Putamen (tissue), 1 donor: ENCODE measurements at regions not wholly inside any gene's neighbourhood (a gene's known extent, or its start where the extent isn't known, plus 50 kb on each side); places are given as distances from the start of the nearest gene placed in this dataset.

Experiments
- DNase-seq: peaks from one replicate; pipeline ENCODE4 v3.0.0-alpha.2; 2016; ENCODE audit warnings: low spot score

GRCh38 chr2:67871686-67872412 lies 191.0 kb downstream of the C1D start:
- peak; percentile 14 for DNase-seq

GRCh38 chr2:67872481-67872880 lies 190.3 kb downstream of the C1D start:
- DNase-seq = no peak

DNA sequence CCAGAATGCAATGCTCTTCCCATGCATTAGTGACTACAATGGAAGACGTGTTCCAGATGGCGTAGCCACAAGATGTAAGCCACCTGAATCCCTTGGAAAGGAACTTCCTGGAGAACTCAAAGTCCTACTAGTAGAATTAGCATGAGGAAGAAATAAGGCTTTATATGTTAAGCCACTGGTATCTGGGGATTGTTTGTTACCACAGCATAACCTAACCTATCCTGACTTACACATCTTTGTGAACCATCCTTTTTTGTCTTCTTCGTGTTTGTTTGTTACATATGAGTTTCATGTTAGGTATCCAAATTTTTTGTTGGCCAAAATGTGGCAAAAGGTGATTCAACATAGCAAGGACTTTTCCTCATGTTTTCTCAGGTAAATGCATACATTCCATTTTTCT lies 188.9 kb downstream of the C1D start:
- no peak for DNase-seq

GRCh38 chr2:67876176-67876575 lies 186.6 kb downstream of the C1D start:
- no peak for DNase-seq

- DNase-seq = peak; percentile 7
Measured at GRCh38 chr2:67877301-67877700, 185.5 kb downstream of the C1D start.

- no peak for DNase-seq
Measured at GRCh38 chr2:67878743-67879142, 184.1 kb downstream of the C1D start.

DNA sequence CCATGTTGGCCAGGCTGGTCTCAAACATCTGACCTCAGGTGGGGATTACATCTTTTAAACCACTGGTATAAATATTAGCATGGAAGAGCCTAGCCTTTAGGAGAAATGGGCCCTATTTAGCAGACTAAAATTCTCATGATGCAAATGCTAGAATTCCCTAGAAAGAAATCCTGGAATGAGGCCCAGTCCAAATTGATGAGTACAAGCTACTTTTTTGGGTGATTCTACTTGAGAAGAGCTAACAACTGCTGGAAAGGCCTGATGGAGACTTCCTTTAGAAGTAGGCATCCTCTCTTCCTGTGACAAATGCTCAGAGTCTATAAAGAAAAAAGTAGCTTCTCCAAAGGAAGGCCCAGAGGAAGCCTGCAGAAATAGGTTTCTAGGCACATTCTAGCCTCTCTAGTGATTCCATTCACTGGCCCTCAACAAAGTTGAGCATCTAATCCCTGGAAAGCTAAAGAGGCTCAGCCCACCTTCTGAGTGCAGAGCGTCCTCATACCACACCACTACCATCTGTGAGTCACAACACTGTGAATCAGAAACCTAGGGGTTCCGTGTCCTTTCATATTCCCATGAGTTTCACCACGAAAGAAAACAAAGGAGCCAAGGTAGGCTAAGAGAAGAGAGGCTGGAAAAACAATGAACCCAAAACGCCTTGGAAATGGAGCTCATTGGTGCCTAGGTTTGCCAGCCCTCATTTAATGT lies 183.1 kb downstream of the C1D start:
- DNase-seq = no peak

- no peak for DNase-seq
Measured at GRCh38 chr2:67880291-67880761, 182.5 kb downstream of the C1D start.

- DNase-seq = no peak
Measured at GRCh38 chr2:67881816-67882215, 181.0 kb downstream of the C1D start.

DNA sequence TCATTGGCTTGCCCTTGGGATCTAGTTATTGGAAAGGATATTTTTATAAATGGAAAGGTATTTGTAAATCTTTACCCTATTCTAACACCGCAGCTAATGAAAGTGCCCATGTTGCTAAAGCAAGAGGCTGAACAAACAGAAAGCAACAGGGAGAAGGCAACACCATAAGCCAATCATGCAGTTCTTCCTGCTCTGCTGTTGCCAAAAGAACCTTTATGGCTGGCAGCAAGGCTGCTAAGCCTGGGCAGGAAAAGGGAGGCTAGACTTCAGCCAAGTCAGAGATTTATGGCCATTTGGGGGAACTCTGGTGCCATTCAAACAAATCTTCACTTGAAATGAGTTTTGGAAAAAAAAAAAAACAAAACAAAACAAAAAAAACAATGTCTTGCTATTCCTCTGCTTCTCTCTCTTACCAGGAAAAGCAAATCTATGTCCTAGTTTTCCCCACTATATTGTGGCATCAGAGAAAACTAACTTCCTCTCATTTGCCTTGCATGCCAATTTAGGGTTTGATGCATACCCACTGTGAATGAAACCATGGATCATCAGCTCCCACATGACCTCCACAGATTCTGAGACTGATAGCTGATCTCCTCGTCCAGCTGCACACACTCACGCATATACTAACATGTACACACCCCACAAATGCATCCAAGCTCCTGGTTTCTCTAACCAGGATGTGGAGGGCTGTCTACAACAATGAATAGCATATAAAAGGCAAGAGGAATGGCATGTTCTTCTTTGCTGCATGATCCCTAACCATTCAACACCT lies 179.3 kb downstream of the C1D start:
- no peak for DNase-seq

- no peak for DNase-seq
Measured at GRCh38 chr2:67888351-67889005, 174.3 kb downstream of the C1D start.

DNA sequence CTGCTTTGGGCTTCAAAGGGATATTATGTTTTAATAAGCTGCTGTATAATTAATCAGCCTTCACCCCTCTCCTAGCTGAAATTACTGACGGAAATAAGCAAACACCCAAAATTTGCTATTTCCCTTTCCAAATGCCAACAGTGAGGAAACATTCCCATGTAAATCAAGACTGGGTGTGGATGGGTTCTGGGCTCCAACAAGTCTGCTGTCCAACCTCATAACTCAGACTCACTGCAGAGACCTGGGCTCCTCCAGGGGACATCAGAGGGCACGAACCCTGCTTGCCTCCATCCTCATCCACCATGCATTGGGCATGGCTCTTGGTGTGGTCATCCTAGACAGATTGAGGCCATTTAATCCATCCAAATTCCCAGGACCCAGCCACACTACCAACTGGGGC lies 173.7 kb downstream of the C1D start:
- no peak for DNase-seq

DNA sequence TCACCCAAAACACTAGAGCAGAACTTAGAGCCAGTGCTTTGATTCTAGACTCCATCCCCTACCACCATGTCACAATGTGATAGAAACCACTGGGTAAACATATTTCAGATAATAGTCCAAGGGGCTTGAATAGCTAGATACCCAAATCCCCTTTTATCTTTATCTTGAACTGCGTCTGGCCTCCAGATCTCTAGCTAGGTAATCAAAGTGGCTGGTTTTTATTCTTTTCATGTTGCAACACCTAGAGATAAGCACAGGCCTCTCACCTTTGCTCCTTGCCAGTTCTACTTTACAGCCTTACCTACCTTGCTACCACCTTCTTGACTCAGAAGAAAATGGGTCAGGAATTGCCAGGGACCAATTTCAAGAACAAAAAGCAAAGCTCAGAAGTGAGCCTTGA lies 171.2 kb downstream of the C1D start:
- no peak for DNase-seq

DNA sequence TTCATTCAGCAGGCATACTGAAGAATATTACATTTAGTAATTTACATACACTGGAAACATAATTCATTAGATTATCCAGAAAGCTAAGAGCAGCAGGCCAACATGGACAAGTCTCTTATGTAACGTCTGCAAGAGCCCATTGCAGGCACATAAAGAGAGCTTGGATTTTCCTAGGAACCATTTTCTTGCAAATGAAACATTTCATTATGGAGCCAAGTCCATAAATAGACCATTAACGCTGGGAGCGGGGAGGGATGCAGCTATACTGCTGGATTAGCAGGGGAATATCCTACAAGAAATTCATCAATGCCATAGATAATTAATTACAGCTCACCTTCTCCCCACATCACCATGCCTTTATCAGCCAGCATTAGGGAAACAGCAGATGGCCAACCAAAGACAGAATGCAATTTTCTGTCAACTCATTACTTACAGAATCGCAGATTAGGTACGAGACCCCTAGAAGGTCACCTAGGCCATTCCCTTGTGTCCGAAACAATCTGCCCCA lies 170.4 kb downstream of the C1D start:
- no peak for DNase-seq

GRCh38 chr2:67895227-67895941 lies 167.4 kb downstream of the C1D start:
- no peak for DNase-seq

DNA sequence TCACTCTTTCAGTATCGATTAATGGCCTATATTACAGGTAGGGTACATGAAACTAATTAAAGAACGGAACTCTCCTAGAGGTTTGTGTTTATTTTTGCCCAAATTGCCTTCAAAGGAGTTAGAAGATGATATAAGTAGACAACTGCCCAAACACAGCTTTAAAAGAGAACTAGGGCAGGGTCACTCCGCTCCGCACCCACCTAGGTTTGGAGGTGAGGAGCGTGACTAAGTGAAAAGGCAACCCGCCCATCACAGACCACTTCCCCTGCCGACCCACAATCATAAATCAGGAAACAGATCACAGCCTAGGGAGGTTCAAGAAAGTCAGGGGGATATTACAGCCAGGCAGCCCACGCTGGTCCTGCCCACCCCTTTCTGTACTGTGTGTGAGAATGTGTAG lies 166.7 kb downstream of the C1D start:
- no peak for DNase-seq

DNA sequence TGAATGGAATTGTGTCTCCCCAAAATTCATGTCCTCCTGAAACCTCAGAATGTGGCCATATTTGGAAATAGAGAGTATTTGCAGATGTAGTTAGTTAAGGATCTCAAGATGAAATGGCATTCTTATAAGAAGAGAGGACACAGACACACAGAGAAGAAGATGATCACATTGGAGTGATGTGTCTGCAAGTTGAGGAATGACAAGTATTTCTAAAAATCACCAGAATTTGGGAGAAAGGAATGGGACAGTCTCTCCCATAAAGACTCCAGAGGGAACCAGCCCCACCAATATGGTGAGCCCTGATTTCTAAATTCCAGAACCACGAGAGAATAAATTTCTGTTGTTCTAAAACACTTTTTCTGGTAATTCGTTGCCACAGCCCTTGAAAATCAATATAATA lies 166.3 kb downstream of the C1D start:
- DNase-seq = no peak

DNA sequence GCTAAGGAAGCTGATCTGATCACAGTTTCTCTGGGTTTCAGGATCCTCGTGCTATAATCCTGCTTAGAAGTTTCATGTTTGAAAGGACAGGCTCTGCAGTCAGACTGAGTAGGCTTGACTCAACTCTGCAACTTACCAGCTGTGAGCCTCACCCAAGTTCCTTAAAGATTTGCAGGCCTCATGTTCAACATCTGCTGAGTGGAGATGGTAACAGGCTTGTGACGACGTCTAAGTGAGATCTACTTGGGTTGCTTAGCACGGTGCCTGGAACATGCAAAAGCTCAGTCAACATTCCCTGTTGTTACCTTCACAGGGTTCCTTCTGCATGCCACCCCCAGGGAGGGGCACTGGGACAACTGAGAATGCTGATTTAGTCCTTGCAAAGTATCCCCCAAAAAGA lies 164.2 kb downstream of the C1D start:
- DNase-seq = no peak

DNA sequence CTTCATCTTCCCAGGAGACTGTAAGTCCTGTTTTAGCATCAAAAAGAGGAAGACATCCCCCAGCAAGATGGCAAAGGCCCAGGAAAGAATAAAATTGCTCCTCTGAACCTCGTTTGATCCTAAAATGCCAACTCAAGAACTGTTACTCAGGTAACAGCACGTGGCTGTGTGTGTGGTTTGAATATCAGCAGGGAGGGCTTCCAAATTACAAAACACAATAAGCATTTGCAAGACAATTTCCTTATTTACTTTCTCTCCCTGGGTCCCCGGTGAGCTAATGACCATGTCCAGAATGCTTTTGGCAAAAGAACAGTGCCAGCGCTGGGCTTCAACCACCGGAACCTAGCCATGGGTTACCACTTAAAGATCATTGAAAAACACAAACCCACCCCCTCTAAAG lies 163.6 kb downstream of the C1D start:
- no peak for DNase-seq

DNA sequence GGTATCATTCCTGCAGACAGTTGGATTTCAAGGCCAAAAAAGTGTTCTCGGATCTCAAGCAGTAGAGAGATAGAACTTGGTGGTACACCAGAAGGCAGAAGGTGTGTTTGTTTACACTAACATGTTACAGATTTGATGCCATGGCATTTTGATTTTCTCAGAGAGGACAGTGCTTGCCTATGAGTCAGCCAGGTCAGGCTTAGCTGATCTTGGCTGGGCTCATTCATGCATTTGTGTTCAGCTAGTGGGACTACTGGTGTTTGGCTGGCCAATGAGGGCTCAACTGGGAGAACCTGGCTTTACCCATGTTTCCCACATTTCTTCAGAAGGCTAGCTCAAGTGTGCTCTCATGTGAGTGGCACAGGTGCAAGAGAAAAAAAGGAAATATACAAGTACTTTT lies 162.0 kb downstream of the C1D start:
- no peak for DNase-seq

GRCh38 chr2:67904566-67904965 lies 158.2 kb downstream of the C1D start:
- no peak for DNase-seq

DNA sequence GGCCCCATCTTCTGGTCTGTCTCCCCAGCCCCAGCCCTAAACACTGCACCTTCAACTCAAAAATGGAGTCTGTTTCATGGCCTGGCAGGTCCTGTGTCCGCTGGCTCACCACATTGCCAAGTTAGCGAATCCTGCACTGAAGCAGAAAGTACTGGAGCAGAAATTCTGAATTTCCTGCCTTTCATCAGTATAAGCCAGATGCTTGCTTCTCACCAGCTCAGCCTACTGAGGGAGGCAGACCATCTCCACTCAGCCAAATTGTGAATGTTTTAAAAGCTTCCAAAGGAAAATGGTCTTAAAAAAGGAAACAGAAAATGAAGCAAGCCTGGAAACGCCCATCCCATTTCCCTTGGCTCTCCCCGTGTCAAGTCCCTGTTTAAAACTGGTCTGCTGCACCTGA lies 157.8 kb downstream of the C1D start:
- DNase-seq = no peak
